Stimulated activated CD8-positive, alpha-beta memory T cell treated with anti-CD3 and anti-CD28 coated beads, Interleukin-15, amount 100 ng/mL, for 1 hour (primary cell): ENCODE measurements at regions not wholly inside any gene's neighbourhood (a gene's known extent, or its start where the extent isn't known, plus 50 kb on each side); places are given as distances from the start of the nearest gene placed in this dataset.

ENCODE experiments used
- DNase-seq: peaks from one replicate; pipeline ENCODE4 v3.0.0-alpha.2; 2020; ENCODE audit warnings: low read depth

- DNase-seq, result no peak
Observed at GRCh38 chr12:92553389-92553788, 149.4 kb upstream of the PLEKHG7 start.

GRCh38 chr12:92552412-92553108, 150.2 kb upstream of the PLEKHG7 start:
- no peak for DNase-seq

- no peak for DNase-seq
Observed at GRCh38 chr12:92551853-92552397, 150.9 kb upstream of the PLEKHG7 start.

GRCh38 chr12:92551210-92551609, 151.6 kb upstream of the PLEKHG7 start:
- no peak for DNase-seq

- DNase-seq, result no peak
Observed at GRCh38 chr12:92550661-92551060, 152.1 kb upstream of the PLEKHG7 start.

- no peak for DNase-seq
Observed at GRCh38 chr12:92550254-92550653, 152.5 kb upstream of the PLEKHG7 start.

GRCh38 chr12:92549516-92549915, 153.3 kb upstream of the PLEKHG7 start:
- no peak for DNase-seq

GRCh38 chr12:92547906-92548305, 154.9 kb upstream of the PLEKHG7 start:
- DNase-seq, result no peak

- DNase-seq, result no peak
Observed at GRCh38 chr12:92547420-92547819, 155.4 kb upstream of the PLEKHG7 start.

GRCh38 chr12:92546635-92547348, 156.0 kb upstream of the PLEKHG7 start:
- no peak for DNase-seq

- DNase-seq, result no peak
Observed at GRCh38 chr12:92546259-92546634, 156.5 kb upstream of the PLEKHG7 start.

GRCh38 chr12:92544322-92544721, 158.5 kb upstream of the PLEKHG7 start:
- DNase-seq, result no peak

GRCh38 chr12:92543840-92544239, 158.9 kb upstream of the PLEKHG7 start:
- no peak for DNase-seq

GRCh38 chr12:92543359-92543758, 159.4 kb upstream of the PLEKHG7 start:
- DNase-seq, result no peak

- DNase-seq, result no peak
Observed at GRCh38 chr12:92541731-92542130, 161.1 kb upstream of the PLEKHG7 start.

GRCh38 chr12:92540782-92541423, 161.9 kb upstream of the PLEKHG7 start:
- no peak for DNase-seq

- DNase-seq, result no peak
Observed at GRCh38 chr12:92539976-92540781, 162.6 kb upstream of the PLEKHG7 start.

GRCh38 chr12:92539110-92539749, 163.6 kb upstream of the PLEKHG7 start:
- no peak for DNase-seq

- no peak for DNase-seq
Observed at GRCh38 chr12:92537290-92537960, 165.4 kb upstream of the PLEKHG7 start.

- no peak for DNase-seq
Observed at GRCh38 chr12:92535961-92536360, 166.8 kb upstream of the PLEKHG7 start.

GRCh38 chr12:92533280-92533890, 169.4 kb upstream of the PLEKHG7 start:
- no peak for DNase-seq
